T-cell (primary cell): ENCODE measurements at regions not wholly inside any gene's neighbourhood (a gene's known extent, or its start where the extent isn't known, plus 50 kb on each side); places are given as distances from the start of the nearest gene placed in this dataset.

Experiments used
- ATAC-seq, 4 experiments: fragments of 200-7000 bp in 3 of 4; fragments of 150-1000 bp in 1 of 4; cut with Tn5 transposase; replicated peaks in 1 of 4; 1 replicate in 3 of 4; 2 replicates in 1 of 4; pipeline ENCODE4 v1.10.0; 2021; ENCODE audit warnings: moderate library complexity in 3 of 4, mild to moderate bottlenecking in 2 of 4, moderate number of reproducible peaks in 1 of 4
- CTCF ChIA-PET, 2 donors: fragments of 300-600 bp; sonication (Branson Sonifier 250); formaldehyde crosslinking; loops; one replicate each; lab custom pipeline; 2022; ENCODE audit warnings: antibody characterized with exemption in 2 of 2; lab: Charles Lee
- POLR2A ChIA-PET, 2 donors: fragments of 300-600 bp; sonication (Branson Sonifier 250); formaldehyde crosslinking; loops; one replicate each; lab custom pipeline; 2022; ENCODE audit warnings: antibody characterized with exemption in 2 of 2; lab: Charles Lee
- DNase-seq, 35 experiments: peaks; one replicate each; pipeline versions ENCODE4 v3.0.0 to v3.0.0-alpha.2; 2013 to 2023
- H3K27ac ChIP-seq: one replicate; pipeline ENCODE4 v1.5.1; 2013; ENCODE audit warnings: low read length
- H3K27me3 ChIP-seq, 2 experiments: replicated peaks in 1 of 2; 1 replicate in 1 of 2; 2 replicates in 1 of 2; pipeline versions ENCODE4 v1.6.1 to v1.7.0; 2013; ENCODE audit warnings: low read length in 1 of 2, mixed read lengths in 1 of 2; ENCODE audit not compliant: control insufficient read depth in 2 of 2, insufficient read depth in 2 of 2; ENCODE audit errors: extremely low read depth in 1 of 2
- H3K36me3 ChIP-seq, 2 donors: 1 replicate in 1 of 2; 2 replicates in 1 of 2; pipeline versions ENCODE4 v1.6.1 to v1.7.0; 2013; ENCODE audit warnings: low read length in 1 of 2; ENCODE audit not compliant: control insufficient read depth in 2 of 2, insufficient read depth in 1 of 2; ENCODE audit errors: extremely low read depth in 1 of 2
- H3K4me1 ChIP-seq, 2 experiments: 1 replicate in 1 of 2; 2 replicates in 1 of 2; pipeline versions ENCODE4 v1.6.1 to v1.7.0; 2013; ENCODE audit warnings: low read length in 2 of 2, mixed read lengths in 1 of 2; ENCODE audit not compliant: insufficient read depth in 2 of 2, control insufficient read depth in 1 of 2; ENCODE audit errors: extremely low read depth in 1 of 2
- H3K4me3 ChIP-seq, 2 donors: 1 replicate in 1 of 2; 2 replicates in 1 of 2; pipeline versions ENCODE4 v1.5.1 to v1.7.0; 2013; ENCODE audit warnings: mild to moderate bottlenecking in 2 of 2, low read length in 1 of 2, moderate library complexity in 1 of 2; ENCODE audit not compliant: control insufficient read depth in 1 of 2; ENCODE audit errors: extremely low read depth in 1 of 2
- H3K9me3 ChIP-seq: 2 replicates; pipeline ENCODE4 v1.7.0; 2013
- H3K27ac Mint-ChIP-seq, 2 donors: one replicate each; pipeline ENCODE4 v1.8.0; 2020 to 2021; ENCODE audit warnings: mild to moderate bottlenecking in 2 of 2, mixed read lengths in 2 of 2
- H3K27me3 Mint-ChIP-seq, 2 donors: one replicate each; pipeline ENCODE4 v1.8.0; 2021 to 2022; ENCODE audit warnings: mixed read lengths in 2 of 2
- H3K36me3 Mint-ChIP-seq: one replicate; pipeline ENCODE4 v1.8.0; 2021; ENCODE audit warnings: mixed read lengths
- H3K4me1 Mint-ChIP-seq, 3 donors: one replicate each; pipeline ENCODE4 v1.8.0; 2020 to 2022; ENCODE audit warnings: mixed read lengths in 3 of 3, mild to moderate bottlenecking in 1 of 3
- H3K4me3 Mint-ChIP-seq, 3 donors: one replicate each; pipeline ENCODE4 v1.8.0; 2020 to 2022; ENCODE audit warnings: mild to moderate bottlenecking in 3 of 3, mixed read lengths in 3 of 3, moderate library complexity in 3 of 3
- H3K9me3 Mint-ChIP-seq, 3 donors: one replicate each; pipeline ENCODE4 v1.8.0; 2020 to 2022; ENCODE audit warnings: mixed read lengths in 3 of 3
- WGBS: methylation state at CpG from one replicate; pipeline ENCODE4 v1.1.5; 2013; ENCODE audit warnings: missing lambda C conversion rate; ENCODE audit not compliant: insufficient coverage; 5-methylcytosine and 5-hydroxymethylcytosine counted together

GRCh38 chr10:128210215-128211063, 84.2 kb upstream of the MKI67 start:
- ChIA-PET POLR2A (no interaction called here), CTCF (interaction anchor here (0.7 to 3.1 kb wide), 6 partner anchors 9 to 60 kb away, joined by 3 to 14 read pairs (median 10); no protein-coding TSS in a partner anchor)
- Mint-ChIP-seq H3K9me3 (no peaks in the 10 kb centered on the region), H3K27ac (peak overlapping the region; percentile 55 to 73), H3K27me3 (peaks cover under 1% of the 10 kb centered on the region in 2 donors), H3K36me3 (no peaks in the 10 kb centered on the region), H3K4me3 (peak overlapping the region; percentile 73 to 84 (median 81)), H3K4me1 (peaks cover 13 to 14% (median 14%) of the 10 kb centered on the region in 3 donors)
- WGBS, result 1% methylated on average over 72 of the region's 91 CpGs
- ATAC-seq (peak; percentile 75 to 80 (median 76)), DNase-seq (peak; percentile 45 to 82 (median 64))
- H3K4me3 ChIP-seq, result peak overlapping the region; percentile 57 to 74
- peaks cover 0 to 26% of the 10 kb centered on the region in 2 experiments for H3K4me1 ChIP-seq
- peak overlapping the region; percentile 34 for H3K27ac ChIP-seq
- H3K36me3 ChIP-seq, result no peaks in the 10 kb centered on the region
- H3K9me3 ChIP-seq, result no peaks in the 10 kb centered on the region
- H3K27me3 ChIP-seq, result peaks cover 0 to 12% of the 10 kb centered on the region in 2 experiments

- H3K36me3 ChIP-seq, result no peaks in the 10 kb centered on the region
- H3K9me3 ChIP-seq, result no peaks in the 10 kb centered on the region
- peaks cover 0 to 26% of the 10 kb centered on the region in 2 experiments for H3K4me1 ChIP-seq
- peak overlapping the region in 1 of 2 donors; percentile 57 for H3K4me3 ChIP-seq
- Mint-ChIP-seq H3K36me3 (no peaks in the 10 kb centered on the region), H3K27me3 (peaks cover 1 to 4% of the 10 kb centered on the region in 2 donors), H3K4me3 (peak overlapping the region; percentile 76 to 85 (median 84)), H3K4me1 (peaks cover 13 to 14% (median 14%) of the 10 kb centered on the region in 3 donors), H3K27ac (peak overlapping the region in 1 of 2 donors; percentile 77), H3K9me3 (no peaks in the 10 kb centered on the region)
- H3K27me3 ChIP-seq, result peaks cover 0 to 12% of the 10 kb centered on the region in 2 experiments
- ChIA-PET CTCF (interaction anchor here (0.7 to 3.1 kb wide), 11 partner anchors 14 to 158 kb away, joined by 3 to 14 read pairs (median 6); no protein-coding TSS in a partner anchor), POLR2A (no interaction called here)
- H3K27ac ChIP-seq, result no peak overlapping the region
- 72% methylated on average over 20 of the region's 25 CpGs for whole genome bisulfite sequencing
- ATAC-seq, result peak in 1 of 4 experiments; percentile 7
- peak in 2 of 35 experiments; percentile 7 to 23 for DNase-seq
These were observed 84.9 kb upstream of the MKI67 start for GRCh38 chr10:128211064-128211504.

GRCh38 chr10:128211953-128212727, 85.9 kb upstream of the MKI67 start:
- Histone ChIP-seq H3K27ac (peak overlapping the region; percentile 16), H3K9me3 (no peaks in the 10 kb centered on the region), H3K4me1 (peaks cover 0 to 26% of the 10 kb centered on the region in 2 experiments), H3K36me3 (no peaks in the 10 kb centered on the region), H3K4me3 (peak overlapping the region; percentile 40 to 53), H3K27me3 (peaks cover 0 to 4% of the 10 kb centered on the region in 2 experiments)
- peaks cover 1 to 4% of the 10 kb centered on the region in 2 donors for H3K27me3 Mint-ChIP-seq
- H3K4me1 Mint-ChIP-seq, result peaks cover 13 to 14% (median 14%) of the 10 kb centered on the region in 3 donors
- H3K27ac Mint-ChIP-seq, result peak overlapping the region; percentile 77 to 87
- CTCF ChIA-PET, result interaction anchor here (0.6 to 3.1 kb wide), 17 partner anchors 10 to 159 kb away, joined by 3 to 14 read pairs (median 4); no protein-coding TSS in a partner anchor
- H3K4me3 Mint-ChIP-seq, result peak overlapping the region; percentile 76 to 85 (median 84)
- WGBS, result 18% methylated on average over 25 of the region's 32 CpGs
- H3K9me3 Mint-ChIP-seq, result no peaks in the 10 kb centered on the region
- POLR2A ChIA-PET, result interaction anchor here in 1 of 2 donors (0.7 kb wide), 1 partner anchor 31 kb away, joined by 3 read pairs; no protein-coding TSS in a partner anchor
- ATAC-seq, result peak; percentile 72 to 78 (median 74)
- H3K36me3 Mint-ChIP-seq, result no peaks in the 10 kb centered on the region
- peak; percentile 52 to 91 (median 70) for DNase-seq

DNA sequence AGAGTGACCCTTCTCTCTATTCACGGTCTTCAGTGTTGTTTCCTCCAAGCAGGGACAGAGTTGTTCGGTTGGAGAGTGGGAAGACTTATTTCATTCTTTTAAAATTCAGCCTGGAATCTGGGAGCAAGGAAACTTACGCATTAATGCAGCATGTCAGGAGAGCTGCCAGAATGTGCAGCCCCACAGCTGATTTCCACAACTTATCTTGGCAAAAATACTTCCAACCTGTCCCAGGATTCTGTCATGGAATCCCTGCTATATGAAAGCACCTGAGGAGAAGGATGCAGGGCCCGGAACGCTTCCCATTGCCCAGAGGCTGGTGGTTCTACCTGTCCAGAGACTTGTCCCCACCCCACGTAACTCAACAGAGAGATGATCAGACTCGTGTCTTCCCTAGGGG, 86.9 kb upstream of the MKI67 start:
- Mint-ChIP-seq H3K27ac (no peak overlapping the region), H3K9me3 (no peaks in the 10 kb centered on the region), H3K36me3 (no peaks in the 10 kb centered on the region), H3K4me1 (peaks cover 13 to 14% (median 14%) of the 10 kb centered on the region in 3 donors), H3K27me3 (peaks cover 1 to 4% of the 10 kb centered on the region in 2 donors), H3K4me3 (no peak overlapping the region)
- Histone ChIP-seq H3K27ac (no peak overlapping the region), H3K27me3 (peaks cover 0 to 4% of the 10 kb centered on the region in 2 experiments), H3K4me1 (peaks cover 0 to 26% of the 10 kb centered on the region in 2 experiments), H3K9me3 (no peaks in the 10 kb centered on the region), H3K36me3 (no peaks in the 10 kb centered on the region), H3K4me3 (no peak overlapping the region)
- ATAC-seq, result no peak
- 80% methylated on average over 1 of the region's 7 CpGs for WGBS
- ChIA-PET CTCF (interaction anchor here (0.5 to 3.1 kb wide), 4 partner anchors 28 to 1813 kb away, joined by 3 to 14 read pairs (median 8); no protein-coding TSS in a partner anchor), POLR2A (no interaction called here)
- DNase-seq, result no peak

GRCh38 chr10:128215733-128216132, 89.5 kb upstream of the MKI67 start:
- DNase-seq (no peak), ATAC-seq (no peak)
- H3K27ac Mint-ChIP-seq, result no peak overlapping the region
- ChIA-PET POLR2A (no interaction called here), CTCF (no interaction called here)
- H3K27me3 ChIP-seq, result peaks cover 0 to 6% of the 10 kb centered on the region in 2 experiments
- H3K27ac ChIP-seq, result no peak overlapping the region
- H3K27me3 Mint-ChIP-seq, result peaks cover 4% of the 10 kb centered on the region in 2 donors
- no peaks in the 10 kb centered on the region for H3K36me3 ChIP-seq
- no peak overlapping the region for H3K4me3 Mint-ChIP-seq
- H3K36me3 Mint-ChIP-seq, result no peaks in the 10 kb centered on the region
- no peaks in the 10 kb centered on the region for H3K9me3 Mint-ChIP-seq
- 74% methylated on average over 6 of the region's 8 CpGs for WGBS
- H3K4me1 ChIP-seq, result peaks cover 0 to 19% of the 10 kb centered on the region in 2 experiments
- H3K9me3 ChIP-seq, result no peaks in the 10 kb centered on the region
- no peak overlapping the region for H3K4me3 ChIP-seq
- H3K4me1 Mint-ChIP-seq, result peaks cover 9 to 18% (median 13%) of the 10 kb centered on the region in 3 donors
